K562 (cell line): ENCODE measurements at regions not wholly inside any gene's neighbourhood (a gene's known extent, or its start where the extent isn't known, plus 50 kb on each side); places are given as distances from the start of the nearest gene placed in this dataset.

Experiments
- ARID1B ChIP-seq: fragments of 450-650 bp; IDR thresholded peaks from 2 replicates; pipeline ENCODE4 v1.6.1; 2016; ENCODE audit warnings: antibody characterized with exemption, mild to moderate bottlenecking, inconsistent platforms
- ARNT ChIP-seq, 2 experiments: fragments of 450-650 bp; IDR thresholded peaks; 2 replicates each; pipeline ENCODE4 v1.6.1; 2016; ENCODE audit warnings: mild to moderate bottlenecking in 1 of 2
- ATF1 ChIP-seq, 2 experiments: fragments of 450-650 bp in 1 of 2; IDR thresholded peaks; 2 replicates each; pipeline ENCODE4 v1.6.1; 2016; ENCODE audit warnings: missing compliant biosample characterization in 1 of 2, missing genetic modification characterization in 1 of 2
- CHD4 ChIP-seq: fragments of 200-600 bp; sonication (generic); IDR thresholded peaks from 3 replicates; pipeline ENCODE4 v1.6.1; 2012; ENCODE audit warnings: low read depth, mild to moderate bottlenecking, mixed read lengths, low read length, inconsistent platforms; ENCODE audit not compliant: insufficient read depth, insufficient replicate concordance, poor library complexity, severe bottlenecking
- CREB1 ChIP-seq, 2 experiments: sonication (generic) in 1 of 2; formaldehyde crosslinking in 1 of 2; IDR thresholded peaks; 2 replicates each; pipeline versions ENCODE4 v1.6.1 to v1.8.0; 2012 to 2022; ENCODE audit warnings: inconsistent platforms in 1 of 2, mild to moderate bottlenecking in 1 of 2, missing genetic modification reagents in 1 of 2, moderate library complexity in 1 of 2
- FOXA1 ChIP-seq: fragments of 450-650 bp; IDR thresholded peaks from 2 replicates; pipeline ENCODE4 v1.6.1; 2016; ENCODE audit warnings: mild to moderate bottlenecking, borderline replicate concordance
- HMBOX1 ChIP-seq: sonication (generic); IDR thresholded peaks from 2 replicates; pipeline ENCODE4 v1.6.1; 2016
- MEF2A ChIP-seq: IDR thresholded peaks from 2 replicates; pipeline ENCODE4 v1.6.1; 2011; ENCODE audit warnings: low read depth, mild to moderate bottlenecking, low read length, moderate library complexity; ENCODE audit not compliant: control insufficient read depth
- POLR3A ChIP-seq: IDR thresholded peaks from 2 replicates; pipeline ENCODE4 v1.6.1; 2011; ENCODE audit warnings: borderline replicate concordance, mild to moderate bottlenecking, moderate library complexity; ENCODE audit not compliant: insufficient read length, insufficient read depth; ENCODE audit errors: extremely low read depth
- SLC30A9 ChIP-seq: fragments of 250-450 bp; sonication (Bioruptor Pico); IDR thresholded peaks from 2 replicates; pipeline ENCODE4 v1.8.0; 2022; ENCODE audit warnings: mild to moderate bottlenecking, moderate library complexity
- SMC3 ChIP-seq: conservative IDR thresholded peaks from 2 replicates; pipeline ENCODE4 v1.6.1; 2011; ENCODE audit warnings: low read depth, low read length, improper control_type of control experiment; ENCODE audit not compliant: insufficient read depth
- SRSF1 ChIP-seq: fragments of 200-400 bp; formaldehyde crosslinking; IDR thresholded peaks from 2 replicates; pipeline ENCODE4 v1.6.1; 2017; ENCODE audit warnings: mild to moderate bottlenecking, low read depth, low read length, moderate library complexity
- TEAD4 ChIP-seq, 2 experiments: sonication (generic) in 1 of 2; formaldehyde crosslinking in 1 of 2; IDR thresholded peaks; 2 replicates each; pipeline versions ENCODE4 v1.6.1 to v1.8.0; 2012 to 2022; ENCODE audit warnings: borderline replicate concordance in 1 of 2, inconsistent platforms in 1 of 2, low read length in 1 of 2, mild to moderate bottlenecking in 1 of 2, missing genetic modification reagents in 1 of 2
- TFAM ChIP-seq: fragments of 250-450 bp; sonication (Bioruptor Pico); conservative IDR thresholded peaks from 2 replicates; pipeline ENCODE4 v1.5.0; 2021; ENCODE audit warnings: mild to moderate bottlenecking, moderate library complexity
- THAP7 ChIP-seq: fragments of 250-450 bp; sonication (Bioruptor Pico); IDR thresholded peaks from 2 replicates; pipeline ENCODE4 v1.5.0; 2021
- ZC3H4 ChIP-seq: sonication (generic); formaldehyde crosslinking; IDR thresholded peaks from 2 replicates; pipeline ENCODE4 v1.9.0; 2021; ENCODE audit warnings: missing genetic modification reagents, borderline replicate concordance
- ZNF232 ChIP-seq: sonication (generic); formaldehyde crosslinking; IDR thresholded peaks from 2 replicates; pipeline ENCODE4 v1.8.0; 2022; ENCODE audit warnings: mild to moderate bottlenecking, missing genetic modification reagents
- ZNF41 ChIP-seq: fragments of 250-450 bp; sonication (Bioruptor Pico); conservative IDR thresholded peaks from 2 replicates; pipeline ENCODE4 v1.4.0; 2020; ENCODE audit warnings: mild to moderate bottlenecking
- ZNF57 ChIP-seq: fragments of 450-650 bp; formaldehyde crosslinking; IDR thresholded peaks from 2 replicates; pipeline ENCODE4 v1.4.0; 2020; ENCODE audit warnings: mild to moderate bottlenecking, moderate library complexity
- ZNF76 ChIP-seq: fragments of 250-450 bp; sonication (Bioruptor Pico); IDR thresholded peaks from 2 replicates; pipeline ENCODE4 v1.4.0; 2020; ENCODE audit warnings: mild to moderate bottlenecking, moderate library complexity, borderline replicate concordance
- TF ChIP-seq, protein P1 (sequence below): fragments of 250-450 bp; sonication (Bioruptor Pico); IDR thresholded peaks from 2 replicates; pipeline ENCODE4 v1.8.0; 2021; ENCODE audit warnings: moderate library complexity, mild to moderate bottlenecking, inconsistent platforms
- TF ChIP-seq, protein P2 (sequence below): sonication (generic); formaldehyde crosslinking; IDR thresholded peaks from 2 replicates; pipeline ENCODE4 v1.5.0; 2020; ENCODE audit warnings: missing genetic modification reagents

DNA sequence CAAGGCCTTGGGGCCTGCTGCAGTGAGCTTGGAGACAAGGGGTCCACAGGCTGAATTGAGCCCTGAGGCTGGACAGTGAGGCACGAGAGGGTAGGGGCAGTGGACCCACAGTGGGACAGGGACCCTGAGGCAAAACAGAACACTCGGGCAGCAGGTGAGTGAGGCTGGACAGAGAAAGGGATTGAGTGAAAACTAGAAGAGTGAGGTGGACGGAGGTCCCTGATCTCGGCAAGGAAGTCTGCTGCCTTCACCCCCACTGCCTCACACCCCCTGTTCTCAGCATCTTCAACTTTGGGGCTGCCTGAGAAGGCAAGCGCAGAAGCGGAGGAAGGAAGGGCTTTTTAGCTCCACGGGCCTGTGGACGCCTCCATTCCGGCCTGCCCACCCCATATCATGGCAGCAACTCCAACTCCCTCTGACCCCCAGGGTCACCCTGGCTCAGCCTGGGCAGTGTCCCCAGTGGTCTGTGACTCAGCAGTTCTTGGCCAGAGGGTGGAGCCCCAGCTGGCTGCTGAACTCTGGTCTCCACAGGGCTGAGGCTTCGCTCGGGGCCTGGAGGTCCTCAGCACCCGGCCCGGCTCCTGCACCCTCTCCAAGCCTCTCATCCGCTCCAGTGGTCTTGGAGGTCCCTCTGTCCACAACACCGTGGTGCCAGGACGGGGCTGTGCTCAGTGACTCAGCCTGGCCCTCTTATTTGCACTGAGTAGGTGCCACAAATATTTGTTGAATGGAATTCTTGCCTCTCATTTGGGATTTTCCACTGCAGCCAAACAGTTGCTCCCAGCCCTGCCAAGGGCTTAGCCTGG is 60.0 kb upstream of the EPS8L3 start (continued):
- TF ChIP-seq ZNF76 (CRISPR knock-in tag), result peak; percentile 78
- TF ChIP-seq ZC3H4 (CRISPR knock-in tag), result 0 out of 2 replicates have a peak, but pooled peaks have one; percentile 51
- no peak for TF ChIP-seq TFAM
- no peak for TF ChIP-seq ATF1 (CRISPR knock-in tag; IDR thresholded peaks at IDR 0.05)
- peak; percentile 31; the same call in 1 of the 2 replicates for TF ChIP-seq ATF1 (tag; IDR thresholded peaks at IDR 0.05)
- TF ChIP-seq FOXA1, result no peak
- TF ChIP-seq SMC3, result 0 out of 2 replicates have a peak, but pooled peaks have one; percentile 10
- no peak for TF ChIP-seq SLC30A9 (CRISPR knock-in tag)
- TF ChIP-seq, protein P1, sequence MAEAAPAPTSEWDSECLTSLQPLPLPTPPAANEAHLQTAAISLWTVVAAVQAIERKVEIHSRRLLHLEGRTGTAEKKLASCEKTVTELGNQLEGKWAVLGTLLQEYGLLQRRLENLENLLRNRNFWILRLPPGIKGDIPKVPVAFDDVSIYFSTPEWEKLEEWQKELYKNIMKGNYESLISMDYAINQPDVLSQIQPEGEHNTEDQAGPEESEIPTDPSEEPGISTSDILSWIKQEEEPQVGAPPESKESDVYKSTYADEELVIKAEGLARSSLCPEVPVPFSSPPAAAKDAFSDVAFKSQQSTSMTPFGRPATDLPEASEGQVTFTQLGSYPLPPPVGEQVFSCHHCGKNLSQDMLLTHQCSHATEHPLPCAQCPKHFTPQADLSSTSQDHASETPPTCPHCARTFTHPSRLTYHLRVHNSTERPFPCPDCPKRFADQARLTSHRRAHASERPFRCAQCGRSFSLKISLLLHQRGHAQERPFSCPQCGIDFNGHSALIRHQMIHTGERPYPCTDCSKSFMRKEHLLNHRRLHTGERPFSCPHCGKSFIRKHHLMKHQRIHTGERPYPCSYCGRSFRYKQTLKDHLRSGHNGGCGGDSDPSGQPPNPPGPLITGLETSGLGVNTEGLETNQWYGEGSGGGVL (CRISPR knock-in tag), result no peak
- TF ChIP-seq POLR3A, result no peak
- TF ChIP-seq ZNF57 (CRISPR knock-in tag), result 0 out of 2 replicates have a peak, but pooled peaks have one; percentile 5
- TF ChIP-seq SRSF1, result no peak
- TF ChIP-seq THAP7, result no peak
- TF ChIP-seq HMBOX1, result no peak
- TF ChIP-seq ARNT (IDR thresholded peaks at IDR 0.05), result no peak
- TF ChIP-seq, protein P2, sequence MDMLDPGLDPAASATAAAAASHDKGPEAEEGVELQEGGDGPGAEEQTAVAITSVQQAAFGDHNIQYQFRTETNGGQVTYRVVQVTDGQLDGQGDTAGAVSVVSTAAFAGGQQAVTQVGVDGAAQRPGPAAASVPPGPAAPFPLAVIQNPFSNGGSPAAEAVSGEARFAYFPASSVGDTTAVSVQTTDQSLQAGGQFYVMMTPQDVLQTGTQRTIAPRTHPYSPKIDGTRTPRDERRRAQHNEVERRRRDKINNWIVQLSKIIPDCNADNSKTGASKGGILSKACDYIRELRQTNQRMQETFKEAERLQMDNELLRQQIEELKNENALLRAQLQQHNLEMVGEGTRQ, result no peak
- TF ChIP-seq ARID1B, result peak; percentile 83
- TF ChIP-seq ZNF232 (CRISPR knock-in tag), result no peak; the same call in 1 of the 2 replicates
- TF ChIP-seq TEAD4 (IDR thresholded peaks at IDR 0.05; ENCODE audit: low read length), result no peak
- no peak for TF ChIP-seq TEAD4 (CRISPR knock-in tag; IDR thresholded peaks at IDR 0.05; ENCODE audit: borderline replicate concordance)
- no peak for TF ChIP-seq MEF2A
- no peak; the same call in none of the 2 replicates for TF ChIP-seq ZNF41 (CRISPR knock-in tag)
- TF ChIP-seq CHD4, result no peak
- TF ChIP-seq CREB1 (IDR thresholded peaks at IDR 0.05), result no peak
- no peak for TF ChIP-seq CREB1 (CRISPR knock-in tag; IDR thresholded peaks at IDR 0.05)
